Activated CD8-positive, alpha-beta T cell treated with anti-CD3 and anti-CD28 coated beads for 36 hours (primary cell): ENCODE measurements at regions not wholly inside any gene's neighbourhood (a gene's known extent, or its start where the extent isn't known, plus 50 kb on each side); places are given as distances from the start of the nearest gene placed in this dataset.
"Not testable (repeated sequence)": the region's sequence is repeated elsewhere in the genome, so short reads cannot be mapped to it uniquely, and the experiment has no call there.

Source experiments
- ATAC-seq: fragments of 200-7000 bp; cut with Tn5 transposase; one replicate; pipeline ENCODE4 v1.10.0; 2021; ENCODE audit warnings: mild to moderate bottlenecking, moderate library complexity
- CTCF ChIA-PET: fragments of 350-600 bp; sonication (Branson Sonifier 250); formaldehyde crosslinking; loops from one replicate; lab custom pipeline; 2021; ENCODE audit warnings: antibody characterized with exemption; lab: Charles Lee
- POLR2A ChIA-PET: fragments of 350-600 bp; sonication (Branson Sonifier 250); formaldehyde crosslinking; loops from one replicate; lab custom pipeline; 2021; ENCODE audit warnings: antibody characterized with exemption; lab: Charles Lee
- DNase-seq: peaks from one replicate; pipeline ENCODE4 v3.0.0-alpha.2; 2020
- H3K27ac Mint-ChIP-seq: one replicate; pipeline ENCODE4 v1.8.0; 2021; ENCODE audit warnings: mild to moderate bottlenecking, mixed read lengths
- H3K27me3 Mint-ChIP-seq: one replicate; pipeline ENCODE4 v1.8.0; 2021; ENCODE audit warnings: mixed read lengths
- H3K36me3 Mint-ChIP-seq: one replicate; pipeline ENCODE4 v1.8.0; 2021; ENCODE audit warnings: low read depth, mixed read lengths
- H3K4me1 Mint-ChIP-seq: one replicate; pipeline ENCODE4 v1.8.0; 2021; ENCODE audit warnings: low read depth, mixed read lengths
- H3K4me3 Mint-ChIP-seq: one replicate; pipeline ENCODE4 v1.8.0; 2021; ENCODE audit warnings: mild to moderate bottlenecking, moderate library complexity, mixed read lengths
- H3K9me3 Mint-ChIP-seq: one replicate; pipeline ENCODE4 v1.8.0; 2021; ENCODE audit warnings: mixed read lengths
- CTCF ChIP-seq: fragments of 200-600 bp; IDR thresholded peaks from one replicate; pipeline ENCODE4 v1.8.0; 2022; ENCODE audit warnings: antibody characterized with exemption, mild to moderate bottlenecking
- intact Hi-C: fragments of 100-400 bp; cut with micrococcal nuclease; formaldehyde crosslinking; loops from one replicate; pipeline ENCODE4 v1.10.0; 2022

GRCh38 chr21:15453261-15453660, 276.5 kb upstream of the USP25 start:
- intact Hi-C loops: no loop called here
- POLR2A ChIA-PET: no interaction called here

GRCh38 chr21:15453785-15454184, 276.0 kb upstream of the USP25 start:
- H3K4me1 Mint-ChIP-seq, POLR2A ChIA-PET, H3K27me3 Mint-ChIP-seq, ATAC-seq, intact Hi-C loops, H3K27ac Mint-ChIP-seq, H3K4me3 Mint-ChIP-seq, H3K36me3 Mint-ChIP-seq, DNase-seq, CTCF ChIA-PET: not testable (repeated sequence)
- peaks cover 11% of the 10 kb centered on the region for H3K9me3 Mint-ChIP-seq

More at GRCh38 chr21:15453261-15453660, 276.5 kb upstream of the USP25 start:
- H3K27ac Mint-ChIP-seq: no peak overlapping the region
- ATAC-seq (no peak), DNase-seq (no peak)
- no peaks in the 10 kb centered on the region for H3K4me1 Mint-ChIP-seq
- peaks cover under 1% of the 10 kb centered on the region for H3K36me3 Mint-ChIP-seq
- no peak for TF ChIP-seq CTCF
- H3K27me3 Mint-ChIP-seq: no peaks in the 10 kb centered on the region
- no peak overlapping the region for H3K4me3 Mint-ChIP-seq
- CTCF ChIA-PET: no interaction called here
- peaks cover 14% of the 10 kb centered on the region for H3K9me3 Mint-ChIP-seq

GRCh38 chr21:15454931-15455330, 274.9 kb upstream of the USP25 start:
- intact Hi-C loops, H3K4me3 Mint-ChIP-seq, H3K27ac Mint-ChIP-seq, H3K36me3 Mint-ChIP-seq, H3K9me3 Mint-ChIP-seq, DNase-seq, H3K4me1 Mint-ChIP-seq, ATAC-seq, H3K27me3 Mint-ChIP-seq, CTCF ChIA-PET: not testable (repeated sequence)
- POLR2A ChIA-PET: interaction anchor here (1.0 kb wide), 1 partner anchor 27 kb away, joined by 3 read pairs; no protein-coding TSS in a partner anchor

- Mint-ChIP-seq H3K27ac (no peak overlapping the region), H3K4me1 (no peaks in the 10 kb centered on the region), H3K27me3 (no peaks in the 10 kb centered on the region), H3K36me3 (no peaks in the 10 kb centered on the region), H3K9me3 (no peaks in the 10 kb centered on the region), H3K4me3 (no peak overlapping the region)
- ATAC-seq: no peak
- ChIA-PET POLR2A (interaction anchor here (0.6 to 1.0 kb wide), 2 partner anchors 26 to 1215 kb away, joined by 3 read pairs; no protein-coding TSS in a partner anchor), CTCF (no interaction called here)
- no peak for DNase-seq
- no peak for TF ChIP-seq CTCF
- intact Hi-C loops: no loop called here
Measured at GRCh38 chr21:15455819-15456462, 273.8 kb upstream of the USP25 start.

- TF ChIP-seq CTCF: no peak
- DNase-seq (no peak), ATAC-seq (no peak)
- Mint-ChIP-seq H3K4me3 (no peak overlapping the region), H3K27ac (no peak overlapping the region), H3K27me3 (peaks cover 4% of the 10 kb centered on the region), H3K36me3 (no peaks in the 10 kb centered on the region), H3K9me3 (no peaks in the 10 kb centered on the region), H3K4me1 (no peaks in the 10 kb centered on the region)
- POLR2A ChIA-PET: no interaction called here
- intact Hi-C loops: no loop called here
- CTCF ChIA-PET: no interaction called here
Measured at GRCh38 chr21:15457965-15458364, 271.8 kb upstream of the USP25 start.

GRCh38 chr21:15462092-15462491, 267.7 kb upstream of the USP25 start:
- H3K27me3 Mint-ChIP-seq: peaks cover 4% of the 10 kb centered on the region
- no peak overlapping the region for H3K27ac Mint-ChIP-seq
- DNase-seq (no peak), ATAC-seq (no peak)
- intact Hi-C loops: no loop called here
- H3K9me3 Mint-ChIP-seq: no peaks in the 10 kb centered on the region
- CTCF ChIA-PET: no interaction called here
- no peak for TF ChIP-seq CTCF
- no peaks in the 10 kb centered on the region for H3K4me1 Mint-ChIP-seq
- H3K36me3 Mint-ChIP-seq: no peaks in the 10 kb centered on the region
- POLR2A ChIA-PET: interaction anchor here (0.6 kb wide), 1 partner anchor 57 kb away, joined by 3 read pairs; no protein-coding TSS in a partner anchor
- H3K4me3 Mint-ChIP-seq: no peak overlapping the region
